Left lobe of liver (tissue), 2 donors: ENCODE measurements at regions not wholly inside any gene's neighbourhood (a gene's known extent, or its start where the extent isn't known, plus 50 kb on each side); places are given as distances from the start of the nearest gene placed in this dataset.

ENCODE experiments used
- ATAC-seq: fragments of 200-7000 bp; cut with Tn5 transposase; one replicate; pipeline ENCODE4 v1.9.1; 2020; ENCODE audit warnings: mild to moderate bottlenecking, moderate library complexity
- DNase-seq: peaks from one replicate; pipeline ENCODE4 v3.0.0-alpha.2; 2020; ENCODE audit warnings: low spot score
- donor health status: DM: no; HTN: no; CAD: no; lungs with moderate emphysema.
- donor health status: DM: no; HTN: yes; CAD: no.

GRCh38 chr6:111984516-111985201, 69.2 kb upstream of the CCN6 start:
- no peak for DNase-seq
- no peak for ATAC-seq

DNA sequence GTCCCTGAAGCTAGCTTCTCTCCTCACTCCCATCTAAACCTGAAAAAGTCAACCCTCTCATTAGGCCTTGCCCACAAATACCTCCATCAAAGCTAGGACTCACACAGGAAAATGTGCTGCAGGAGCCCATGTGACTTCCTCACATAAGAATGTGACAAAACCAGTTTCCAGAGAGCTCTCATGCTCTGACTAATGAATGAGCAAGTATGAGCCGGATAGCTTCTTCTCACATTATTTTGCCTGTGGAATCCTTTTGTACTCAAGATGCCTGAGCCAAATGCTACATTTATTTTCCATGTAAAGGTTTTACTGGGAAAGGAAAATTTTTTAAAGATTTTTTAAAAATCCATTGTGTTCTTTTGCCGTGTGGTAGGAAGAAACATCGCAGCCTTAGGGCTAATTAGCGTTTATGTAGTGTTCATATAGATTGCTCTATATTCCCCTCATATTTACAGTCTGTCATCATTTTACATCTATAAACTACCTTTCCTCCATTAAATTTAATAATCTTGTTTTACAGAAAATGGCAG, 68.6 kb upstream of the CCN6 start:
- no peak for DNase-seq
- no peak for ATAC-seq

DNA sequence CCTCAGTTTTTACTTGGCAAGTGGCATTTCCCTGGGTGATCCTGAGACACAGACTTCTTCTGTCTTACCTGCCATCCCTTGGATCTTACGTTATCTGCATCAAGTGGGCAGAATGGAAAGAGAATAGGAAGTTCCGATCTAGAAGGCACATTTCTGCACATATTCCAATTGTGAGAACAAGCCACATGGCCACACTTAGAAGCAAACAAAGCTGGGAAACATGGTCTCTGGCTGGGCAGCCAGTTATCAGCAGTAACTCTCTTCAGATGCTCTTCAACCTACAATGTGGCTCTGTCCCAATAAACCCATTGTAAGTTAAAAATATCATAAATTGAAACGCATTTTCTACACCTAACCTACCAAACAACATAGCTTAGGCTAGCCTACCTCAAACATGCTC, 67.3 kb upstream of the CCN6 start:
- DNase-seq = no peak
- no peak for ATAC-seq

- DNase-seq = no peak
Measured at GRCh38 chr6:111987295-111987694, 66.6 kb upstream of the CCN6 start.

DNA sequence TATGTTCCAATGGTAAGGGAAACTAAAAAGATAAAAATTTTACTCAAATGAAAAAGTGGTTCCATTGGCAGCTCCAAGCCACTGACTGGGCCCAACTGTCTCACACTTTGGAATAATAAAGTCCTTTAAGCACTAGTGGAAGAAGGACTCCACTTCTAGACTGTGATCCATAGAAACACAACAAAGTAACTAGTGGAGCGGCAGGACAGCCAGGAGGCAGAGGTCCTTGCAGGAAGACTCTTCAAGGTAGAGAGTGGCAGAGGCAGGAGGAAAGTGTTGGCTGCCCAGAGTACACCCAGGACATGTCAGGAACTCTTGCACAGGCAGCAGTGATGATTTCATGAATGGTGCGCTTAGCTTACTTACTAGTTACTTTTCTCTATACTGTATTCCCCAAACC, 65.0 kb upstream of the CCN6 start:
- ATAC-seq = no peak
- DNase-seq = no peak

More at GRCh38 chr6:111987295-111987694, 66.6 kb upstream of the CCN6 start:
- no peak for ATAC-seq

GRCh38 chr6:111989743-111990142, 64.2 kb upstream of the CCN6 start:
- no peak for DNase-seq
- no peak for ATAC-seq

GRCh38 chr6:111990214-111990613, 63.7 kb upstream of the CCN6 start:
- ATAC-seq = no peak

GRCh38 chr6:111992851-111993250, 61.1 kb upstream of the CCN6 start:
- no peak for DNase-seq
- ATAC-seq = no peak

More at GRCh38 chr6:111990214-111990613, 63.7 kb upstream of the CCN6 start:
- no peak for DNase-seq

- no peak for ATAC-seq
- DNase-seq = no peak
Measured at GRCh38 chr6:111993342-111993741, 60.6 kb upstream of the CCN6 start.

- no peak for DNase-seq
- ATAC-seq = no peak
Measured at GRCh38 chr6:111994791-111995190, 59.1 kb upstream of the CCN6 start.

GRCh38 chr6:111995404-111995803, 58.5 kb upstream of the CCN6 start:
- DNase-seq (no peak), ATAC-seq (no peak)

GRCh38 chr6:111996144-111996865, 57.6 kb upstream of the CCN6 start:
- ATAC-seq = no peak

GRCh38 chr6:111997078-111997852, 56.6 kb upstream of the CCN6 start:
- peak; percentile 100 for ATAC-seq
- DNase-seq = peak; percentile 77

More at GRCh38 chr6:111996144-111996865, 57.6 kb upstream of the CCN6 start:
- DNase-seq = no peak

DNA sequence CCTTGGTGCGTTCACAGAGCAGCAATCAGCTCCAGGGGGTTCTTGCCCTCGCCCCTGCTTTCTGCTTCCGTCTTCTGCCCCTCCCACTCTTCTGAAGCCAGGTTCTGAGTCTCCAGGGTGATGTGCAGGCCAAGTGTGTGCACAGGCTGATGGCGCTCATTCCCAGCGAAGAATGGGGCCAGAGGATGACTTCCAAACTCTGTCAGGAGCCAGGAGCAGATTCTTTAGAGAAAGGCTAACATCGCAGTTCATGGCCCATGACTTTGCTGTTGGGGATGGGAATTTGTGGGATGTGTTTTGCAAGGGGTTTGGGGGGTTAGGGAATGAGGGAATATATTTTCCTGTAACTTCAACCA, 56.1 kb upstream of the CCN6 start:
- ATAC-seq (no peak), DNase-seq (no peak)

DNA sequence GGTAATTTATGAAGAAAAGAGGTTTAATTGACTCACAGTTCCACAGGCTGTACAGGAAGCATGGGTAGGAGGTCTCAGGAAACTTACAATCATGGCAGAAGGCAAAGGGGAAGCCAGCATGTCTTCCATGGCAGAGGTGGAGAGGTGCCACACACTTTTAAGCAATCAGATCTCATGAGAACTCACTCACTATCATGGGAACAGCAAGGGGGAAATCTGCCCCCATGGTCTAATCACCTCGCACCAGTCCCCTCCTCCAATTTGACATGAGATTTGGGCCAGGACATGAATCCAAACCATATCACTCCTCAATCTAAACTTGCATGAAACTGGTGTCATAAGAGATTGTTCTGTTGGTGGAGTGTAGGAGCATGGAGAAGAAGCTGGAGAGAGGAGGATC, 51.6 kb upstream of the CCN6 start:
- ATAC-seq (no peak), DNase-seq (no peak)
